ENCODE measurements at regions not wholly inside any gene's neighbourhood (a gene's known extent, or its start where the extent isn't known, plus 50 kb on each side); places are given as distances from the start of the nearest gene placed in this dataset.

- in situ Hi-C loops (cut with HindIII; ENCODE audit: low sequenced_read_pairs): no loop called here
- no peak for TF ChIP-seq CTCF (IDR thresholded peaks at IDR 0.05; ENCODE audit: low read depth, low read length)
- DNase-seq (ENCODE audit: low read depth, low spot score): no peak
- H3K4me3 ChIP-seq (ENCODE audit: low read depth, low read length): no peak overlapping the region
Observed at GRCh38 chr6:152918991-152919390, 63.9 kb downstream of the FBXO5 start.

GRCh38 chr6:152920016-152920415 is 62.8 kb downstream of the FBXO5 start:
- DNase-seq (ENCODE audit: low read depth, low spot score): no peak
- no peak overlapping the region for H3K4me3 ChIP-seq (ENCODE audit: low read depth, low read length)
- in situ Hi-C loops (cut with HindIII; ENCODE audit: low sequenced_read_pairs): no loop called here
- no peak for TF ChIP-seq CTCF (IDR thresholded peaks at IDR 0.05; ENCODE audit: low read depth, low read length)

Measured in astrocyte of the spinal cord (primary cell).